Esophagus squamous epithelium (tissue), 5 donors: ENCODE measurements at regions not wholly inside any gene's neighbourhood (a gene's known extent, or its start where the extent isn't known, plus 50 kb on each side); places are given as distances from the start of the nearest gene placed in this dataset.

ENCODE experiments used
- DNase-seq: peaks from one replicate; lab custom pipeline; 2025; lab: John Stamatoyannopoulos, UW
- H3K27ac ChIP-seq, 4 donors: fragments of 200-600 bp; sonication (generic); one replicate each; pipeline ENCODE4 v1.5.1; 2016 to 2019; ENCODE audit warnings: mild to moderate bottlenecking in 1 of 4
- H3K27me3 ChIP-seq, 4 donors: fragments of 200-600 bp; sonication (generic); 1 replicate in 3 of 4; 2 replicates in 1 of 4; pipeline versions ENCODE4 v1.5.1 to v1.6.0; 2017 to 2021; ENCODE audit warnings: antibody characterized with exemption in 1 of 4
- H3K36me3 ChIP-seq, 3 donors: fragments of 200-600 bp; sonication (generic); one replicate each; pipeline ENCODE4 v1.5.1; 2016 to 2019
- H3K4me1 ChIP-seq, 3 donors: fragments of 200-600 bp; sonication (generic); one replicate each; pipeline ENCODE4 v1.5.1; 2017 to 2019
- H3K4me3 ChIP-seq, 4 donors: fragments of 200-600 bp; sonication (generic); 1 replicate in 3 of 4; 2 replicates in 1 of 4; pipeline ENCODE4 v1.5.1; 2016 to 2019; ENCODE audit warnings: mild to moderate bottlenecking in 2 of 4, moderate library complexity in 1 of 4
- H3K9me3 ChIP-seq, 3 donors: fragments of 200-600 bp; sonication (generic); one replicate each; pipeline ENCODE4 v1.5.1; 2016 to 2019
- POLR2A ChIP-seq, 4 donors: fragments of 450-650 bp; IDR thresholded peaks; one replicate each; pipeline ENCODE4 v1.6.1; 2017; ENCODE audit warnings: antibody characterized with exemption in 4 of 4, mild to moderate bottlenecking in 4 of 4, moderate library complexity in 3 of 4
- WGBS, 2 donors: methylation state at CpG; one replicate each; pipeline ENCODE4 v1.1.5; 2018; 5-methylcytosine and 5-hydroxymethylcytosine counted together
- intact Hi-C: fragments of 100-400 bp; cut with DNase I; formaldehyde crosslinking; loops from one replicate; pipeline ENCODE4 v1.15.0; 2022
- TF ChIP-seq, protein P1 (sequence below), 6 experiments: fragments of 450-650 bp in 4 of 6; fragments of 200-600 bp in 2 of 6; sonication (generic) in 2 of 6; IDR thresholded peaks; one replicate each; pipeline ENCODE4 v1.5.1; 2016 to 2019; ENCODE audit warnings: antibody characterized with exemption in 6 of 6, mild to moderate bottlenecking in 4 of 6, moderate library complexity in 4 of 6
- donor health status: DM: yes; HTN: yes; CAD: no.

GRCh38 chr7:21077602-21078001 lies 290.9 kb upstream of the SP8 start:
- WGBS, 2 donors, result 48 to 54% methylated on average over 5 of the region's 5 CpGs
- Histone ChIP-seq H3K9me3 (no peaks in the 10 kb centered on the region), H3K27me3 (no peaks in the 10 kb centered on the region), H3K4me1 (peaks cover 0 to 18% (median 0%) of the 10 kb centered on the region in 3 donors), H3K36me3 (no peaks in the 10 kb centered on the region), H3K27ac (no peak overlapping the region), H3K4me3 (no peak overlapping the region)
- intact Hi-C loops, result no loop called here
- DNase-seq, result no peak
- TF ChIP-seq, protein P1, sequence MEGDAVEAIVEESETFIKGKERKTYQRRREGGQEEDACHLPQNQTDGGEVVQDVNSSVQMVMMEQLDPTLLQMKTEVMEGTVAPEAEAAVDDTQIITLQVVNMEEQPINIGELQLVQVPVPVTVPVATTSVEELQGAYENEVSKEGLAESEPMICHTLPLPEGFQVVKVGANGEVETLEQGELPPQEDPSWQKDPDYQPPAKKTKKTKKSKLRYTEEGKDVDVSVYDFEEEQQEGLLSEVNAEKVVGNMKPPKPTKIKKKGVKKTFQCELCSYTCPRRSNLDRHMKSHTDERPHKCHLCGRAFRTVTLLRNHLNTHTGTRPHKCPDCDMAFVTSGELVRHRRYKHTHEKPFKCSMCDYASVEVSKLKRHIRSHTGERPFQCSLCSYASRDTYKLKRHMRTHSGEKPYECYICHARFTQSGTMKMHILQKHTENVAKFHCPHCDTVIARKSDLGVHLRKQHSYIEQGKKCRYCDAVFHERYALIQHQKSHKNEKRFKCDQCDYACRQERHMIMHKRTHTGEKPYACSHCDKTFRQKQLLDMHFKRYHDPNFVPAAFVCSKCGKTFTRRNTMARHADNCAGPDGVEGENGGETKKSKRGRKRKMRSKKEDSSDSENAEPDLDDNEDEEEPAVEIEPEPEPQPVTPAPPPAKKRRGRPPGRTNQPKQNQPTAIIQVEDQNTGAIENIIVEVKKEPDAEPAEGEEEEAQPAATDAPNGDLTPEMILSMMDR (IDR thresholded peaks at IDR 0.05), result no peak
- TF ChIP-seq POLR2A (IDR thresholded peaks at IDR 0.05), result no peak

GRCh38 chr7:21084286-21084685 lies 297.6 kb upstream of the SP8 start:
- H3K9me3 ChIP-seq, result no peaks in the 10 kb centered on the region
- H3K27ac ChIP-seq, result no peak overlapping the region
- DNase-seq, result no peak
- WGBS, 2 donors, result 76 to 94% methylated on average over 7 of the region's 7 CpGs
- TF ChIP-seq, protein P1 (IDR thresholded peaks at IDR 0.05), result no peak
- TF ChIP-seq POLR2A (IDR thresholded peaks at IDR 0.05), result no peak
- intact Hi-C loops, result no loop called here
- no peaks in the 10 kb centered on the region for H3K36me3 ChIP-seq
- H3K27me3 ChIP-seq, result no peaks in the 10 kb centered on the region
- no peaks in the 10 kb centered on the region for H3K4me1 ChIP-seq
- H3K4me3 ChIP-seq, result no peak overlapping the region

DNA sequence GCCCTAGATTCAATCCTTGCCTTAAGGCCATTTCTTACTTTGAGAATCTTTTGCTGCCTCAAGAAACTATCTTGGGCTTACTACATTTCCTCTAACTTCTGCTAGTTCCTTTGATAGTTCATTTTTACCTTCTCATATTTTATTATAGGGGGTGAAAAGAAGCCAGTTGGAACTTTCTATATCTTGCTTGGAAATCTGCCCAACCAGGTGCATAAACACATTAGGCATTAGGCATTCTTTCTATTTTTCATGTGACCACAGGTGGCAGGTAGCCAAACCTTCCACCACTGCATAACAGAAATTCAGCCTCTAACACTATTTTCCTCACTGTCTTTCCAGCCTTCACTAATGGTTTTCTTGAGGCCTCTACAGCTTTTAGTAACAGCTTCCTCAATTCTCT lies 300.0 kb upstream of the SP8 start:
- no peak overlapping the region for H3K27ac ChIP-seq
- no peaks in the 10 kb centered on the region for H3K36me3 ChIP-seq
- DNase-seq, result no peak
- no peaks in the 10 kb centered on the region for H3K9me3 ChIP-seq
- no peaks in the 10 kb centered on the region for H3K27me3 ChIP-seq
- TF ChIP-seq POLR2A (IDR thresholded peaks at IDR 0.05), result no peak
- TF ChIP-seq, protein P1 (IDR thresholded peaks at IDR 0.05), result no peak
- intact Hi-C loops, result no loop called here
- H3K4me1 ChIP-seq, result no peaks in the 10 kb centered on the region
- no peak overlapping the region for H3K4me3 ChIP-seq

DNA sequence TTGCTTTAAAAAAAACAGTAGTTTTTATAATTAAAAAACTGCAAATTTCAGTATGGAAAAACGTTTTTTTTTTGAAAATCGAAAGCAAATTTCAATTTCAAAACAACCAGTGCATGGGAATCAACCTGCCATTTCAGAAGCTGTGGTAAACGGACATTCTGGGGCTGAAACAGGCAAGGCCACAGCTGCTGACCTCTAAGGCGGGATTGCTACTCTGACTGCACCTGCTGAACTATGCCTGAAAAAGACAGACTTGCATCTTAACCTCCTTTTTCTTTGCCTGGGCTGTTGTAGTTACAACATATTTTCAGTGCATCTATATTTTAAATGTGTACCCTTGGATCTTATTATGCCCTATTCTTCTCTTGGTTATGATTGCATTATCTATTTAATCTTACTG lies 303.0 kb upstream of the SP8 start:
- no peak overlapping the region for H3K4me3 ChIP-seq
- TF ChIP-seq POLR2A (IDR thresholded peaks at IDR 0.05), result no peak
- TF ChIP-seq, protein P1 (IDR thresholded peaks at IDR 0.05), result no peak
- H3K27ac ChIP-seq, result no peak overlapping the region
- no peaks in the 10 kb centered on the region for H3K36me3 ChIP-seq
- no peaks in the 10 kb centered on the region for H3K4me1 ChIP-seq
- H3K9me3 ChIP-seq, result no peaks in the 10 kb centered on the region
- WGBS, 2 donors, result 55 to 57% methylated on average over 4 of the region's 4 CpGs
- H3K27me3 ChIP-seq, result no peaks in the 10 kb centered on the region
- intact Hi-C loops, result no loop called here
- DNase-seq, result no peak

GRCh38 chr7:21092766-21093702 lies 306.3 kb upstream of the SP8 start:
- 86 to 89% methylated on average over 9 of the region's 9 CpGs for WGBS, 2 donors
- H3K4me3 ChIP-seq, result no peak overlapping the region
- H3K27me3 ChIP-seq, result no peaks in the 10 kb centered on the region
- DNase-seq, result no peak
- no peak overlapping the region for H3K27ac ChIP-seq
- TF ChIP-seq POLR2A (IDR thresholded peaks at IDR 0.05), result no peak
- TF ChIP-seq, protein P1 (IDR thresholded peaks at IDR 0.05), result no peak
- H3K4me1 ChIP-seq, result no peaks in the 10 kb centered on the region
- H3K36me3 ChIP-seq, result no peaks in the 10 kb centered on the region
- intact Hi-C loops, result no loop called here
- H3K9me3 ChIP-seq, result no peaks in the 10 kb centered on the region
